Body of pancreas (tissue), 4 donors: ENCODE measurements at regions not wholly inside any gene's neighbourhood (a gene's known extent, or its start where the extent isn't known, plus 50 kb on each side); places are given as distances from the start of the nearest gene placed in this dataset.

Experiments used
- POLR2A ChIP-seq, 3 donors: fragments of 450-650 bp; IDR thresholded peaks; one replicate each; pipeline ENCODE4 v1.6.1; 2016; ENCODE audit warnings: antibody characterized with exemption in 3 of 3, mild to moderate bottlenecking in 2 of 3
- TF ChIP-seq, protein P1 (sequence below), 7 experiments: fragments of 450-650 bp in 4 of 7; fragments of 200-600 bp in 3 of 7; sonication (generic) in 3 of 7; IDR thresholded peaks; one replicate each; pipeline ENCODE4 v1.5.1; 2016 to 2019; ENCODE audit warnings: antibody characterized with exemption in 7 of 7

- TF ChIP-seq, protein P1, sequence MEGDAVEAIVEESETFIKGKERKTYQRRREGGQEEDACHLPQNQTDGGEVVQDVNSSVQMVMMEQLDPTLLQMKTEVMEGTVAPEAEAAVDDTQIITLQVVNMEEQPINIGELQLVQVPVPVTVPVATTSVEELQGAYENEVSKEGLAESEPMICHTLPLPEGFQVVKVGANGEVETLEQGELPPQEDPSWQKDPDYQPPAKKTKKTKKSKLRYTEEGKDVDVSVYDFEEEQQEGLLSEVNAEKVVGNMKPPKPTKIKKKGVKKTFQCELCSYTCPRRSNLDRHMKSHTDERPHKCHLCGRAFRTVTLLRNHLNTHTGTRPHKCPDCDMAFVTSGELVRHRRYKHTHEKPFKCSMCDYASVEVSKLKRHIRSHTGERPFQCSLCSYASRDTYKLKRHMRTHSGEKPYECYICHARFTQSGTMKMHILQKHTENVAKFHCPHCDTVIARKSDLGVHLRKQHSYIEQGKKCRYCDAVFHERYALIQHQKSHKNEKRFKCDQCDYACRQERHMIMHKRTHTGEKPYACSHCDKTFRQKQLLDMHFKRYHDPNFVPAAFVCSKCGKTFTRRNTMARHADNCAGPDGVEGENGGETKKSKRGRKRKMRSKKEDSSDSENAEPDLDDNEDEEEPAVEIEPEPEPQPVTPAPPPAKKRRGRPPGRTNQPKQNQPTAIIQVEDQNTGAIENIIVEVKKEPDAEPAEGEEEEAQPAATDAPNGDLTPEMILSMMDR (IDR thresholded peaks at IDR 0.05) = no peak
- TF ChIP-seq POLR2A (IDR thresholded peaks at IDR 0.05) = no peak
These were observed 152.1 kb downstream of the POSTN start for GRCh38 chr13:37446503-37446902.
